ENCODE measurements at regions not wholly inside any gene's neighbourhood (a gene's known extent, or its start where the extent isn't known, plus 50 kb on each side); places are given as distances from the start of the nearest gene placed in this dataset.

DNA sequence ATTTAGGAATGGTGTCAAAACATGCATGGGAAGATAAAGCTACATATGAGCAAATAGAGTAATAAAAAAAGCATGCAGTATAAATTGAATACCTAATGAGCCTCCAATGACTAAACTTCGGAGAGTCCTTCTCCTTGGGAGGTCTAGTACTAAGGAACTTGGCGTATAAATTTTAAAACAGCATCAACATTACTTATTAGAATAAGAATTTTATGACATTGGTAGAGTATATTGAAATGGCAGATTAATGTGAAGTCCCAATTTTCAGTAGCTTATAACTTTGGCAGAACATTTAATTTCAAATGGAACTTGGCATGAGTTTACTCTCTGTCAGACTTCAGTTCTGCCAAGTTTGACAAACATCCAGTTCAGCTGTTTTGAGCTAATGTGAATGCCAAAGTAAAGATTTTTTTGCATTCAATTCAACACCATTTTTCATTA is 104.7 kb upstream of the RGS18 start:
- no peak overlapping the region for H3K27ac ChIP-seq
- no peak for DNase-seq
- intact Hi-C loops (cut with DNase I): no loop called here
- H3K36me3 ChIP-seq: no peaks in the 10 kb centered on the region
- no peak overlapping the region for H3K4me3 ChIP-seq
- no peaks in the 10 kb centered on the region for H3K27me3 ChIP-seq
- peaks cover 0 to 31% (median 14%) of the 10 kb centered on the region in 4 donors for H3K4me1 ChIP-seq
- H3K9me3 ChIP-seq: no peaks in the 10 kb centered on the region
- TF ChIP-seq POLR2AphosphoS5 (IDR thresholded peaks at IDR 0.05) (no peak), EP300 (IDR thresholded peaks at IDR 0.05) (no peak), POLR2A (IDR thresholded peaks at IDR 0.05) (no peak), CTCF (IDR thresholded peaks at IDR 0.05) (no peak)
- WGBS, 2 donors: 74 to 78% methylated on average over 2 of the region's 2 CpGs

- Histone ChIP-seq H3K27ac (no peak overlapping the region), H3K4me1 (peaks cover 0 to 20% (median 8%) of the 10 kb centered on the region in 4 donors), H3K27me3 (no peaks in the 10 kb centered on the region), H3K4me3 (no peak overlapping the region), H3K36me3 (no peaks in the 10 kb centered on the region), H3K9me3 (no peaks in the 10 kb centered on the region)
- no peak for DNase-seq
- TF ChIP-seq EP300 (IDR thresholded peaks at IDR 0.05) (no peak), POLR2A (IDR thresholded peaks at IDR 0.05) (no peak), CTCF (IDR thresholded peaks at IDR 0.05) (no peak), POLR2AphosphoS5 (IDR thresholded peaks at IDR 0.05) (no peak)
- 75 to 84% methylated on average over 2 of the region's 2 CpGs for WGBS, 2 donors
- intact Hi-C loops (cut with DNase I): no loop called here
Measured at GRCh38 chr1:192057766-192058165, 100.5 kb upstream of the RGS18 start.

GRCh38 chr1:192059407-192059806 is 98.9 kb upstream of the RGS18 start:
- Histone ChIP-seq H3K36me3 (no peaks in the 10 kb centered on the region), H3K27me3 (no peaks in the 10 kb centered on the region), H3K4me1 (peaks cover 0 to 8% (median 3%) of the 10 kb centered on the region in 4 donors), H3K4me3 (no peak overlapping the region), H3K27ac (no peak overlapping the region), H3K9me3 (no peaks in the 10 kb centered on the region)
- no peak for DNase-seq
- TF ChIP-seq CTCF (IDR thresholded peaks at IDR 0.05) (no peak), POLR2AphosphoS5 (IDR thresholded peaks at IDR 0.05) (no peak), POLR2A (IDR thresholded peaks at IDR 0.05) (no peak), EP300 (IDR thresholded peaks at IDR 0.05) (no peak)
- intact Hi-C loops (cut with DNase I): no loop called here
- WGBS, 2 donors: 41 to 63% methylated on average over 1 of the region's 1 CpG

DNA sequence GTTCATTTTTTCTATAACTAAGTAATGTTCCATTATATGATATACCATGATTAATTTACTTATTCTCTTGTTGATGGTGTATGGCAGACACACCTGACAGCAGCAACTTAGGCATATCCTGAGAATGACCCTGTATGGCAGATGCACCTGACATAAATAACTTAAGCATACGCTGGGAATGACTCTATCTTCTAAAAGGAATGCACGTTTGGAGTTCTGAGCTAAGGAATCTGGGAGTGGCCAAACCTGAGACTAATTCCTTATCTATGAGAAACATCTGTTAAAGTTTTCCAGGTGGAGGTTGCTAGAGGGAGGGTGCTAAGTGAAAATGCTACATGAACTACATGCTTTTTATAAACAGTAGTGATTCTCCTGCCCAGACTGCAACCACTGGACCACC is 96.7 kb upstream of the RGS18 start:
- no peak for DNase-seq
- 35 to 65% methylated on average over 2 of the region's 2 CpGs for WGBS, 2 donors
- H3K27ac ChIP-seq: no peak overlapping the region
- H3K9me3 ChIP-seq: no peaks in the 10 kb centered on the region
- intact Hi-C loops (cut with DNase I): no loop called here
- no peak for TF ChIP-seq POLR2AphosphoS5 (IDR thresholded peaks at IDR 0.05)
- TF ChIP-seq POLR2A (IDR thresholded peaks at IDR 0.05): no peak
- no peak for TF ChIP-seq EP300 (IDR thresholded peaks at IDR 0.05)
- no peak for TF ChIP-seq CTCF (IDR thresholded peaks at IDR 0.05)
- H3K36me3 ChIP-seq: no peaks in the 10 kb centered on the region
- no peak overlapping the region for H3K4me3 ChIP-seq
- H3K4me1 ChIP-seq: peaks cover 0 to 8% (median 3%) of the 10 kb centered on the region in 4 donors
- H3K27me3 ChIP-seq: no peaks in the 10 kb centered on the region

- WGBS, 2 donors: 85 to 91% methylated on average over 3 of the region's 3 CpGs
Measured at GRCh38 chr1:192065087-192065486, 93.2 kb upstream of the RGS18 start.

More at GRCh38 chr1:192065087-192065486, 93.2 kb upstream of the RGS18 start:
- H3K36me3 ChIP-seq: no peaks in the 10 kb centered on the region
- TF ChIP-seq POLR2A (IDR thresholded peaks at IDR 0.05): no peak
- no peak for TF ChIP-seq CTCF (IDR thresholded peaks at IDR 0.05)
- no peak for TF ChIP-seq EP300 (IDR thresholded peaks at IDR 0.05)
- no peak for TF ChIP-seq POLR2AphosphoS5 (IDR thresholded peaks at IDR 0.05)
- no peaks in the 10 kb centered on the region for H3K9me3 ChIP-seq
- no peak for DNase-seq
- no peaks in the 10 kb centered on the region for H3K4me1 ChIP-seq
- H3K4me3 ChIP-seq: no peak overlapping the region
- no peak overlapping the region for H3K27ac ChIP-seq
- no peaks in the 10 kb centered on the region for H3K27me3 ChIP-seq
- intact Hi-C loops (cut with DNase I): no loop called here
